Loucy (cell line): ENCODE measurements at regions not wholly inside any gene's neighbourhood (a gene's known extent, or its start where the extent isn't known, plus 50 kb on each side); places are given as distances from the start of the nearest gene placed in this dataset.

Experiments
- H2AFZ ChIP-seq: fragments of 200-600 bp; sonication (generic); 2 replicates; pipeline ENCODE4 v1.6.0; 2016; ENCODE audit warnings: antibody characterized with exemption, mild to moderate bottlenecking, low read length, moderate library complexity
- H3F3A ChIP-seq: fragments of 200-600 bp; 2 replicates; pipeline ENCODE4 v1.6.0; 2016; ENCODE audit warnings: antibody characterized with exemption, low read depth, mild to moderate bottlenecking
- H3K27me3 ChIP-seq: fragments of 200-600 bp; sonication (generic); 2 replicates; pipeline ENCODE4 v1.6.1; 2014; ENCODE audit warnings: low read length, mild to moderate bottlenecking; ENCODE audit not compliant: insufficient read depth, poor library complexity, severe bottlenecking
- H3K36me3 ChIP-seq: fragments of 200-600 bp; sonication (generic); 2 replicates; pipeline ENCODE4 v1.6.1; 2016; ENCODE audit warnings: low read length; ENCODE audit not compliant: insufficient read depth
- H3K4me1 ChIP-seq: fragments of 200-600 bp; sonication (generic); 2 replicates; pipeline ENCODE4 v1.5.1; 2014; ENCODE audit warnings: low read length, mild to moderate bottlenecking; ENCODE audit not compliant: insufficient read depth, poor library complexity, severe bottlenecking
- H3K4me2 ChIP-seq: fragments of 200-600 bp; sonication (generic); 2 replicates; pipeline ENCODE4 v1.6.0; 2014; ENCODE audit warnings: antibody characterized with exemption, low read length, low read depth, mild to moderate bottlenecking; ENCODE audit not compliant: poor library complexity, severe bottlenecking
- H3K4me3 ChIP-seq: fragments of 200-600 bp; sonication (generic); 2 replicates; pipeline ENCODE4 v1.5.1; 2014; ENCODE audit warnings: low read length, mild to moderate bottlenecking, mixed read lengths; ENCODE audit not compliant: poor library complexity, severe bottlenecking
- H3K79me2 ChIP-seq: fragments of 200-600 bp; sonication (generic); 2 replicates; pipeline ENCODE4 v1.6.1; 2014; ENCODE audit warnings: low read length; ENCODE audit not compliant: insufficient read depth
- H3K9ac ChIP-seq: fragments of 200-600 bp; sonication (generic); 2 replicates; pipeline ENCODE4 v1.6.0; 2014; ENCODE audit warnings: mild to moderate bottlenecking, low read depth, low read length, moderate library complexity; ENCODE audit not compliant: poor library complexity, severe bottlenecking
- H3K9me2 ChIP-seq: fragments of 200-600 bp; sonication (generic); replicated peaks from 2 replicates; pipeline ENCODE4 v1.6.1; 2016; ENCODE audit warnings: low read depth, low read length, mixed read lengths
- H3K9me3 ChIP-seq: fragments of 200-600 bp; sonication (generic); 2 replicates; pipeline ENCODE4 v1.6.1; 2014; ENCODE audit warnings: mild to moderate bottlenecking, antibody characterized with exemption, low read length, low read depth; ENCODE audit not compliant: insufficient read depth
- H4K20me1 ChIP-seq: fragments of 200-600 bp; sonication (generic); 2 replicates; pipeline ENCODE4 v1.6.0; 2014; ENCODE audit warnings: antibody characterized with exemption, low read length, mild to moderate bottlenecking; ENCODE audit not compliant: insufficient read depth, poor library complexity, severe bottlenecking
- CTCF ChIP-seq: fragments of 200-600 bp; sonication (generic); conservative IDR thresholded peaks from 2 replicates; pipeline ENCODE4 v1.5.1; 2014; ENCODE audit warnings: mild to moderate bottlenecking, antibody characterized with exemption, low read length
- EZH2phosphoT487 ChIP-seq: fragments of 200-600 bp; IDR thresholded peaks from 2 replicates; pipeline ENCODE4 v1.6.1; 2018; ENCODE audit warnings: antibody characterized with exemption, mild to moderate bottlenecking, moderate library complexity, borderline replicate concordance

- H3K9ac ChIP-seq = no peak overlapping the region
- H3K9me2 ChIP-seq = no peaks in the 10 kb centered on the region
- H3K9me3 ChIP-seq = no peaks in the 10 kb centered on the region
- no peaks in the 10 kb centered on the region for H3K4me1 ChIP-seq
- TF ChIP-seq CTCF (no peak), EZH2phosphoT487 (no peak)
- H4K20me1 ChIP-seq = no peaks in the 10 kb centered on the region
- H3K27me3 ChIP-seq = no peaks in the 10 kb centered on the region
- H3K4me2 ChIP-seq = no peak overlapping the region
- no peak overlapping the region for H3K4me3 ChIP-seq
- no peak overlapping the region for H2AFZ ChIP-seq
- no peaks in the 10 kb centered on the region for H3K36me3 ChIP-seq
- H3F3A ChIP-seq = no peaks in the 10 kb centered on the region
- H3K79me2 ChIP-seq = no peaks in the 10 kb centered on the region
Observed at GRCh38 chr4:62470421-62470983, 1270.4 kb downstream of the ADGRL3 start.

GRCh38 chr4:62470020-62470419, 1269.9 kb downstream of the ADGRL3 start:
- H3K9me2 ChIP-seq = no peaks in the 10 kb centered on the region
- H3K79me2 ChIP-seq = no peaks in the 10 kb centered on the region
- no peak for TF ChIP-seq EZH2phosphoT487
- TF ChIP-seq CTCF = no peak
- H3K27me3 ChIP-seq = no peaks in the 10 kb centered on the region
- no peak overlapping the region for H3K4me2 ChIP-seq
- no peaks in the 10 kb centered on the region for H4K20me1 ChIP-seq
- no peaks in the 10 kb centered on the region for H3F3A ChIP-seq
- no peaks in the 10 kb centered on the region for H3K9me3 ChIP-seq
- H3K4me3 ChIP-seq = no peak overlapping the region
- H2AFZ ChIP-seq = no peak overlapping the region
- no peak overlapping the region for H3K9ac ChIP-seq
- no peaks in the 10 kb centered on the region for H3K36me3 ChIP-seq
- no peaks in the 10 kb centered on the region for H3K4me1 ChIP-seq

GRCh38 chr4:62461961-62462360, 1261.8 kb downstream of the ADGRL3 start:
- Histone ChIP-seq H3K79me2 (no peaks in the 10 kb centered on the region), H3K36me3 (no peaks in the 10 kb centered on the region), H2AFZ (no peak overlapping the region), H3F3A (no peaks in the 10 kb centered on the region), H4K20me1 (no peaks in the 10 kb centered on the region), H3K4me3 (no peak overlapping the region), H3K4me2 (no peak overlapping the region), H3K27me3 (no peaks in the 10 kb centered on the region), H3K4me1 (no peaks in the 10 kb centered on the region), H3K9ac (no peak overlapping the region), H3K9me2 (no peaks in the 10 kb centered on the region), H3K9me3 (no peaks in the 10 kb centered on the region)
- no peak for TF ChIP-seq CTCF
- TF ChIP-seq EZH2phosphoT487 = no peak
